ENCODE measurements at regions not wholly inside any gene's neighbourhood (a gene's known extent, or its start where the extent isn't known, plus 50 kb on each side); places are given as distances from the start of the nearest gene placed in this dataset.

- TF ChIP-seq CTCF (IDR thresholded peaks at IDR 0.05), result no peak
- no peak for TF ChIP-seq POLR2A (IDR thresholded peaks at IDR 0.05)
- H3K36me3 ChIP-seq (ENCODE audit: low read depth, missing control alignments), result no peaks in the 10 kb centered on the region
- no peak overlapping the region for H3K27ac ChIP-seq
- H3K4me1 ChIP-seq, result no peaks in the 10 kb centered on the region
- no peaks in the 10 kb centered on the region for H3K9me3 ChIP-seq
- intact Hi-C loops (cut with DNase I; ENCODE audit: low total_unique reads), result no loop called here
- no peak overlapping the region for H3K4me3 ChIP-seq
- 66 to 78% methylated on average over 8 of the region's 8 CpGs for WGBS, 2 donors
- no peak for DNase-seq
- H3K27me3 ChIP-seq, result no peaks in the 10 kb centered on the region
Observed at GRCh38 chr13:27338816-27339215, 68.2 kb downstream of the RASL11A start.

GRCh38 chr13:27339299-27339698 is 68.7 kb downstream of the RASL11A start:
- H3K36me3 ChIP-seq (ENCODE audit: low read depth, missing control alignments), result no peaks in the 10 kb centered on the region
- H3K9me3 ChIP-seq, result no peaks in the 10 kb centered on the region
- 55 to 66% methylated on average over 5 to 6 of the region's 6 CpGs for WGBS, 2 donors
- intact Hi-C loops (cut with DNase I; ENCODE audit: low total_unique reads), result no loop called here
- TF ChIP-seq CTCF (IDR thresholded peaks at IDR 0.05) (no peak), POLR2A (IDR thresholded peaks at IDR 0.05) (no peak)
- H3K27me3 ChIP-seq, result no peaks in the 10 kb centered on the region
- no peak overlapping the region for H3K4me3 ChIP-seq
- H3K27ac ChIP-seq, result no peak overlapping the region
- H3K4me1 ChIP-seq, result no peaks in the 10 kb centered on the region
- DNase-seq, result peak; percentile 21

- no peaks in the 10 kb centered on the region for H3K27me3 ChIP-seq
- 32 to 52% methylated on average over 5 to 6 of the region's 6 CpGs for WGBS, 2 donors
- no peaks in the 10 kb centered on the region for H3K9me3 ChIP-seq
- no peaks in the 10 kb centered on the region for H3K36me3 ChIP-seq (ENCODE audit: low read depth, missing control alignments)
- H3K4me3 ChIP-seq, result no peak overlapping the region
- no peak overlapping the region for H3K27ac ChIP-seq
- TF ChIP-seq POLR2A (IDR thresholded peaks at IDR 0.05), result no peak
- TF ChIP-seq CTCF (IDR thresholded peaks at IDR 0.05), result no peak
- H3K4me1 ChIP-seq, result no peaks in the 10 kb centered on the region
- intact Hi-C loops (cut with DNase I; ENCODE audit: low total_unique reads), result no loop called here
- DNase-seq, result peak; percentile 17
Observed at GRCh38 chr13:27341616-27342015, 71.0 kb downstream of the RASL11A start.

GRCh38 chr13:27347211-27347772 is 76.7 kb downstream of the RASL11A start:
- Histone ChIP-seq H3K4me1 (no peaks in the 10 kb centered on the region), H3K9me3 (no peaks in the 10 kb centered on the region), H3K27ac (no peak overlapping the region), H3K27me3 (no peaks in the 10 kb centered on the region), H3K4me3 (no peak overlapping the region), H3K36me3 (ENCODE audit: low read depth, missing control alignments) (no peaks in the 10 kb centered on the region)
- TF ChIP-seq POLR2A (IDR thresholded peaks at IDR 0.05) (no peak), CTCF (IDR thresholded peaks at IDR 0.05) (no peak)
- intact Hi-C loops (cut with DNase I; ENCODE audit: low total_unique reads), result no loop called here
- WGBS, 2 donors, result 35 to 52% methylated on average over 13 of the region's 13 CpGs
- no peak for DNase-seq

- H3K9me3 ChIP-seq, result no peaks in the 10 kb centered on the region
- intact Hi-C loops (cut with DNase I; ENCODE audit: low total_unique reads), result no loop called here
- no peaks in the 10 kb centered on the region for H3K4me1 ChIP-seq
- 64 to 66% methylated on average over 6 of the region's 6 CpGs for WGBS, 2 donors
- TF ChIP-seq POLR2A (IDR thresholded peaks at IDR 0.05) (no peak), CTCF (IDR thresholded peaks at IDR 0.05) (no peak)
- H3K27ac ChIP-seq, result no peak overlapping the region
- H3K36me3 ChIP-seq (ENCODE audit: low read depth, missing control alignments), result no peaks in the 10 kb centered on the region
- no peak for DNase-seq
- H3K4me3 ChIP-seq, result no peak overlapping the region
- H3K27me3 ChIP-seq, result no peaks in the 10 kb centered on the region
Observed at GRCh38 chr13:27348461-27348860, 76.0 kb upstream of the GTF3A start.
